Activated CD8-positive, alpha-beta T cell treated with anti-CD3 and anti-CD28 coated beads, Interleukin-2, amount 10 ng/mL, durations not matched to agents 7 days and 5 days (primary cell): ENCODE measurements at regions not wholly inside any gene's neighbourhood (a gene's known extent, or its start where the extent isn't known, plus 50 kb on each side); places are given as distances from the start of the nearest gene placed in this dataset.
"Not testable (repeated sequence)": the region's sequence is repeated elsewhere in the genome, so short reads cannot be mapped to it uniquely, and the experiment has no call there.

Experiments used
- ATAC-seq: fragments of 150-1000 bp; cut with Tn5 transposase; one replicate; pipeline ENCODE4 v1.10.0; 2021; ENCODE audit warnings: moderate library complexity
- CTCF ChIA-PET: fragments of 350-600 bp; sonication (Branson Sonifier 250); formaldehyde crosslinking; loops from one replicate; lab custom pipeline; 2021; ENCODE audit warnings: antibody characterized with exemption; lab: Charles Lee
- POLR2A ChIA-PET: fragments of 350-600 bp; sonication (Branson Sonifier 250); formaldehyde crosslinking; loops from one replicate; lab custom pipeline; 2021; ENCODE audit warnings: antibody characterized with exemption; lab: Charles Lee
- DNase-seq: peaks from one replicate; pipeline ENCODE4 v3.0.0-alpha.2; 2020
- H3K27ac Mint-ChIP-seq: one replicate; pipeline ENCODE4 v1.8.0; 2021; ENCODE audit warnings: mild to moderate bottlenecking, mixed read lengths
- H3K27me3 Mint-ChIP-seq: one replicate; pipeline ENCODE4 v1.8.0; 2021; ENCODE audit warnings: low read depth, mixed read lengths
- H3K36me3 Mint-ChIP-seq: one replicate; pipeline ENCODE4 v1.8.0; 2021; ENCODE audit warnings: low read depth, mixed read lengths
- H3K4me1 Mint-ChIP-seq: one replicate; pipeline ENCODE4 v1.8.0; 2021; ENCODE audit warnings: low read depth, mixed read lengths
- H3K4me3 Mint-ChIP-seq: one replicate; pipeline ENCODE4 v1.8.0; 2021; ENCODE audit warnings: mild to moderate bottlenecking, mixed read lengths
- H3K9me3 Mint-ChIP-seq: one replicate; pipeline ENCODE4 v1.8.0; 2022; ENCODE audit warnings: mixed read lengths; ENCODE audit not compliant: insufficient read depth

DNA sequence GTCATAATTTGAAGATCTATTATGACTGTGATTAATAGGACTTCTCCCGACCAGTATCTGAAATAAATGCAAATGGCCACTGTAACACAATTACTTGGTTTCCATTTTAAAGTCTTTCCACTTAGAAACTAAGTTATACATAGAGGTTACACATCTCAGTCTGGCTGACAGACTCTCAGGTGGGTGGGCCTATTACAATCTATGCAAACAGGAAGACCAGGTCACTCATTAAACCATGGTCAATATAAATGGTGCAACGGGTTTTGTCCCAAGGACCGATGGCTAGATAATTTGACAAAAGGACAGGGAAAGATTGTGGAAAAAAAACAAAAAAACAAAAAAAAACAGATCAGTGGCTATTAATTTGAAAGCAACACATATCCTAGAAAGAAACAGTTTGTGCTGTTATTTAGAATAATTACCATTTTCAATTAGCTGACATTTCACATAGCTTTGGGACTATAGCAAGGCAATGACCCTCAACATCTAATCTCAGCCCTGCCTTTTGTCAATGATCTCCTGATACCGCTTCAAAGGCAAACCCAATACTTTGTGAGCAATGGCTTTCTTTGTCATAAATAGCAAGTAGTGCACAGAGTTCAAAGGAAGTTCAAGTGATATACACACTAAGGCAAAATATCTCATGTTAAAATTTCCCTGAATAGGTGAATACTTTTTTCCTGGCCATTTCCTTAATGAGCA, 50.8 kb upstream of the LYSMD4 start:
- H3K27ac Mint-ChIP-seq, H3K9me3 Mint-ChIP-seq, H3K4me1 Mint-ChIP-seq, DNase-seq, H3K36me3 Mint-ChIP-seq, ATAC-seq, CTCF ChIA-PET, POLR2A ChIA-PET, H3K4me3 Mint-ChIP-seq: not testable (repeated sequence)
- H3K27me3 Mint-ChIP-seq, result peaks cover 12% of the 10 kb centered on the region
